LNCAP (cell line): ENCODE measurements at regions not wholly inside any gene's neighbourhood (a gene's known extent, or its start where the extent isn't known, plus 50 kb on each side); places are given as distances from the start of the nearest gene placed in this dataset.

Experiments
- CTCF ChIP-seq: fragments of 450-650 bp; IDR thresholded peaks from 2 replicates; pipeline ENCODE4 v1.5.1; 2017; ENCODE audit warnings: mild to moderate bottlenecking

- no peak for TF ChIP-seq CTCF
Measured at GRCh38 chr18:61164321-61164720, 168.9 kb upstream of the CDH20 start.

GRCh38 chr18:61167902-61168301 lies 165.3 kb upstream of the CDH20 start:
- no peak for TF ChIP-seq CTCF

GRCh38 chr18:61169386-61169785 lies 163.8 kb upstream of the CDH20 start:
- TF ChIP-seq CTCF = no peak

- no peak for TF ChIP-seq CTCF
Measured at GRCh38 chr18:61172624-61173023, 160.6 kb upstream of the CDH20 start.

- no peak for TF ChIP-seq CTCF
Measured at GRCh38 chr18:61173554-61173953, 159.7 kb upstream of the CDH20 start.

GRCh38 chr18:61183798-61184197 lies 149.4 kb upstream of the CDH20 start:
- no peak for TF ChIP-seq CTCF

GRCh38 chr18:61187971-61188370 lies 145.3 kb upstream of the CDH20 start:
- no peak for TF ChIP-seq CTCF

- TF ChIP-seq CTCF = no peak
Measured at GRCh38 chr18:61189376-61189775, 143.9 kb upstream of the CDH20 start.
